ENCODE measurements at regions not wholly inside any gene's neighbourhood (a gene's known extent, or its start where the extent isn't known, plus 50 kb on each side); places are given as distances from the start of the nearest gene placed in this dataset.

DNA sequence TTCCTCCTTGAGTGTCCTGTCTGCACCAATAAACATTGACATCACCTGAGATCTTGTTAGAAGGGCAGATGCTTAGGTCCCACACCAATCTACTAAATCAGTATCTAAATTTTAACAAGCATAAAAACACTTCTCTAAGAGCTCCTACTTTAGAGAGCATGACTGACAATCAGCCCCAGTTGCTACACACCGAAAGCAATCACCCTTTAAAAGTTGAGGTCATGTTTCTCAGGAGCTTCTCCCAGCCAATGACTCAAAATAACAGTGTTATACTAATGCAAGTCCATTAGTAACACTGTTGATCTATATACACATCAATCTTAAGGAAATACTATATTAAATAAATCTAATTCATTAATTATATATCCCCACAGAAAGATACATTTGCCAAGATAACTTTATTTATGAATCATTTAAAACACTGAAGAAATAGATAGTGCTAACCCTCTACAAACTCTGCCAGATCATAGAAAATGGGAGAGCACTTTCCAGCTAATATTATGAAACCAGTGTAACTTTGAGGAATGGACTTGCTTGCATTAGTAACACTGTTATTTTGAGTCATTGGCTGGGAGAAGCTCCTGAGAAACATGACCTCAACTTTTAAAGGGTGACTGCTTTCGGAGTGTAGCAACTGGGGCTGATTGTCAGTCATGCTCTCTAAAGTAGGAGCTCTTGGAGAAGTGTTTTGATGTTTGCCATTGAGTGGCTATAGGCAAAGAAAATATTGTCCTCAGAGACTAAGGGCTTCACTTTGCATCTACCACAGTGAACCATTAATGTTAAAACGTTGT lies 109.8 kb upstream of the HDX start:
- TF ChIP-seq, protein P1, sequence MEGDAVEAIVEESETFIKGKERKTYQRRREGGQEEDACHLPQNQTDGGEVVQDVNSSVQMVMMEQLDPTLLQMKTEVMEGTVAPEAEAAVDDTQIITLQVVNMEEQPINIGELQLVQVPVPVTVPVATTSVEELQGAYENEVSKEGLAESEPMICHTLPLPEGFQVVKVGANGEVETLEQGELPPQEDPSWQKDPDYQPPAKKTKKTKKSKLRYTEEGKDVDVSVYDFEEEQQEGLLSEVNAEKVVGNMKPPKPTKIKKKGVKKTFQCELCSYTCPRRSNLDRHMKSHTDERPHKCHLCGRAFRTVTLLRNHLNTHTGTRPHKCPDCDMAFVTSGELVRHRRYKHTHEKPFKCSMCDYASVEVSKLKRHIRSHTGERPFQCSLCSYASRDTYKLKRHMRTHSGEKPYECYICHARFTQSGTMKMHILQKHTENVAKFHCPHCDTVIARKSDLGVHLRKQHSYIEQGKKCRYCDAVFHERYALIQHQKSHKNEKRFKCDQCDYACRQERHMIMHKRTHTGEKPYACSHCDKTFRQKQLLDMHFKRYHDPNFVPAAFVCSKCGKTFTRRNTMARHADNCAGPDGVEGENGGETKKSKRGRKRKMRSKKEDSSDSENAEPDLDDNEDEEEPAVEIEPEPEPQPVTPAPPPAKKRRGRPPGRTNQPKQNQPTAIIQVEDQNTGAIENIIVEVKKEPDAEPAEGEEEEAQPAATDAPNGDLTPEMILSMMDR (conservative IDR thresholded peaks at IDR 0.05; ENCODE audit: low read depth, low read length), result no peak
- TF ChIP-seq EZH2 (IDR thresholded peaks at IDR 0.05; ENCODE audit: borderline replicate concordance, low read depth, low read length, poor library complexity, severe bottlenecking), result no peak
